Small intestine (tissue), 7 donors: ENCODE measurements at regions not wholly inside any gene's neighbourhood (a gene's known extent, or its start where the extent isn't known, plus 50 kb on each side); places are given as distances from the start of the nearest gene placed in this dataset.

Experiments
- DNase-seq, 2 donors: peaks; one replicate each; pipeline versions ENCODE4 v3.0.0 to v3.0.0-alpha.2; 2013
- FAIRE-seq: peaks from 2 replicates; lab custom pipeline; 2012; peaks lifted over from hg19 to GRCh38; lab: Jason Lieb, UNC
- H3K27ac ChIP-seq, 3 donors: one replicate each; pipeline ENCODE4 v1.5.1; 2013; ENCODE audit warnings: low read length in 2 of 3, mild to moderate bottlenecking in 2 of 3, control low read depth in 1 of 3, inconsistent platforms in 1 of 3, low read depth in 1 of 3, moderate library complexity in 1 of 3
- H3K27me3 ChIP-seq, 3 donors: one replicate each; pipeline ENCODE4 v1.6.1; 2013; ENCODE audit warnings: low read length in 3 of 3, inconsistent platforms in 1 of 3; ENCODE audit not compliant: control insufficient read depth in 3 of 3, insufficient read depth in 3 of 3
- H3K36me3 ChIP-seq, 3 donors: one replicate each; pipeline ENCODE4 v1.6.1; 2013; ENCODE audit warnings: low read length in 3 of 3, inconsistent platforms in 1 of 3, low read depth in 1 of 3, mild to moderate bottlenecking in 1 of 3, moderate library complexity in 1 of 3; ENCODE audit not compliant: control insufficient read depth in 3 of 3, insufficient read depth in 2 of 3
- H3K4me1 ChIP-seq, 3 donors: one replicate each; pipeline ENCODE4 v1.6.1; 2013; ENCODE audit warnings: low read length in 2 of 3, inconsistent platforms in 1 of 3, low read depth in 1 of 3, mild to moderate bottlenecking in 1 of 3, moderate library complexity in 1 of 3; ENCODE audit not compliant: control insufficient read depth in 3 of 3, insufficient read depth in 2 of 3
- H3K4me3 ChIP-seq, 3 donors: one replicate each; pipeline ENCODE4 v1.5.1; 2013; ENCODE audit warnings: low read length in 3 of 3, control low read depth in 1 of 3, inconsistent platforms in 1 of 3, low read depth in 1 of 3, mild to moderate bottlenecking in 1 of 3, moderate library complexity in 1 of 3
- H3K9me3 ChIP-seq, 2 donors: one replicate each; pipeline ENCODE4 v1.6.1; 2013; ENCODE audit warnings: low read depth in 1 of 2, low read length in 1 of 2; ENCODE audit not compliant: control insufficient read depth in 2 of 2, insufficient read depth in 1 of 2
- WGBS, 3 donors: extraction: QIAGEN DNeasy Blood & Tissue Kit; methylation state at CpG; one replicate each; pipeline ENCODE4 v1.1.7; 2013; 5-methylcytosine and 5-hydroxymethylcytosine counted together
- donor health status: healthy with polysubstance abuse.
- donor health status: control.
- donor health status: control.
- donor health status: Bipolar disorder and iron deficiency.
- donor health status: healthy.

- no peak for DNase-seq
- Histone ChIP-seq H3K27ac (no peak overlapping the region), H3K9me3 (peaks cover 0 to 3% of the 10 kb centered on the region in 2 donors), H3K4me1 (no peaks in the 10 kb centered on the region), H3K4me3 (no peak overlapping the region), H3K27me3 (no peaks in the 10 kb centered on the region), H3K36me3 (no peaks in the 10 kb centered on the region)
- FAIRE-seq: no peak
- WGBS, 3 donors: 66 to 85% (median 69%) methylated on average over 1 of the region's 1 CpG
Measured at GRCh38 chr6:66336176-66336575, 629.1 kb upstream of the EYS start.

DNA sequence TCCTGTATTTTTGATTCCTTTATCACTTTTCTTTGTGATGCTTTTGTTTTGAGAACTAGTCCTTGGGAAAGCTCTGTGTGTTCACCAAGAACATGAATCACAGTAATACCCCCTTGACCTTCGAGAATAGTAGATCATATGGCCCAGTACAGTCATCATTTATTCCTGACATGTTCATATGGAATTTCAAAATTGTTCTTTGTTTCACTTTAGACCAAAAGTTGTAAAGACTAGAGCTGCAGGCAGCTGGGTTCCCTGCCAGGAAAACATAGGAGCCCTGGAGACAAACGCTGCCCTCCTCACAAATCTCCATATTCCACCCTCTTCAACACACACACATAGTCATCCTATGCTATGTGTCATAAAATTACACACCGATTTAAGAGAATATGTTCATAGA is 621.2 kb upstream of the EYS start:
- Histone ChIP-seq H3K4me1 (no peaks in the 10 kb centered on the region), H3K27me3 (no peaks in the 10 kb centered on the region), H3K9me3 (peaks cover 2 to 3% of the 10 kb centered on the region in 2 donors), H3K27ac (no peak overlapping the region), H3K36me3 (no peaks in the 10 kb centered on the region), H3K4me3 (no peak overlapping the region)
- WGBS, 3 donors: 63 to 80% (median 73%) methylated on average over 3 of the region's 3 CpGs
- no peak for DNase-seq
- FAIRE-seq: no peak

- no peak overlapping the region for H3K4me3 ChIP-seq
- no peaks in the 10 kb centered on the region for H3K4me1 ChIP-seq
- FAIRE-seq: no peak
- peaks cover 2 to 3% of the 10 kb centered on the region in 2 donors for H3K9me3 ChIP-seq
- no peaks in the 10 kb centered on the region for H3K36me3 ChIP-seq
- DNase-seq: no peak
- H3K27ac ChIP-seq: no peak overlapping the region
- WGBS, 3 donors: 62 to 74% (median 70%) methylated on average over 3 of the region's 3 CpGs
- H3K27me3 ChIP-seq: no peaks in the 10 kb centered on the region
Measured at GRCh38 chr6:66326228-66326627, 619.2 kb upstream of the EYS start.

DNA sequence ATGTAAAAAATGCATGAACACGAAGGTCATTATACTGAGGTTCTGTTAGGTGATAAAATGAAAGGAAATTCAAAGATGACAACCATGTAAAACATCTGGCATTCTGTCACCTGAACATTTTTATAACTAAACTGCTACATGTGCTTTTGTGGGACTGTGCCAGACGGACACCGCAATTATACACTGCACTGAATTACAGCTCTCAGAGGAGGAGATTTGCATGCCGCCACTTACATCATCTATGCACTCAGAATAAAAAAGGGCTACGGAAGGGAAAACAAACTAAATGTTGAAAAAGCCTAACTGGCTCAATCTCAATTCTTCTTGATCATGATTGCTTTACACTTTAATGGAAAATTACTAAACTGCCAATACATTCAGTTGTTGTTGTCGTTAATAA is 614.0 kb upstream of the EYS start:
- H3K4me1 ChIP-seq: no peaks in the 10 kb centered on the region
- no peak for FAIRE-seq
- no peaks in the 10 kb centered on the region for H3K9me3 ChIP-seq
- no peak for DNase-seq
- 77 to 89% (median 80%) methylated on average over 6 of the region's 6 CpGs for WGBS, 3 donors
- no peaks in the 10 kb centered on the region for H3K36me3 ChIP-seq
- no peaks in the 10 kb centered on the region for H3K27me3 ChIP-seq
- H3K4me3 ChIP-seq: no peak overlapping the region
- H3K27ac ChIP-seq: no peak overlapping the region

- 90 to 91% (median 90%) methylated on average over 2 of the region's 2 CpGs for WGBS, 3 donors
Measured at GRCh38 chr6:66307490-66307889, 600.5 kb upstream of the EYS start.

GRCh38 chr6:66291905-66292304 is 584.9 kb upstream of the EYS start:
- Histone ChIP-seq H3K27me3 (no peaks in the 10 kb centered on the region), H3K36me3 (no peaks in the 10 kb centered on the region), H3K27ac (no peak overlapping the region), H3K9me3 (no peaks in the 10 kb centered on the region), H3K4me3 (no peak overlapping the region), H3K4me1 (no peaks in the 10 kb centered on the region)
- DNase-seq: no peak
- WGBS, 3 donors: 74 to 83% (median 74%) methylated on average over 4 of the region's 4 CpGs
- FAIRE-seq: no peak

More at GRCh38 chr6:66307490-66307889, 600.5 kb upstream of the EYS start:
- Histone ChIP-seq H3K27ac (no peak overlapping the region), H3K9me3 (peaks cover 0 to 13% of the 10 kb centered on the region in 2 donors), H3K4me1 (no peaks in the 10 kb centered on the region), H3K27me3 (no peaks in the 10 kb centered on the region), H3K36me3 (no peaks in the 10 kb centered on the region), H3K4me3 (no peak overlapping the region)
- FAIRE-seq (no peak), DNase-seq (no peak)

DNA sequence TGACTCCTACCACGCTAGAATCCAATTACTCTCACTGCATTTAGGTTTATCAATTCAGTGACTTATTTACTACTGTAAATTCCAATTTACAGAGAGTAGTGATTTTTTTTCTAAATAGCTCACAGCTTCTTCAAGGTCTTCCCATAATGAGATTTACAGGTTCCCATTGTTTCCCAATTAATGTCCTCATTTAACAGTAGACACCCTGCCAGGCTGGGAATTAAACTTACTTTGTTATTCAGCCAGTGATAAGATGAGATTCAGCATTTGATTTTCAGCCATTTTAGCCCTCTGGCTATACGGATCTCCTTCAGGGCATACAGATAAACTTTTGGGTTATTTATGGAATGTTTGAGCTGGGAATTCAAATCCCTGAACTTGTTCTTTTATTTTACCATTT is 582.9 kb upstream of the EYS start:
- no peaks in the 10 kb centered on the region for H3K36me3 ChIP-seq
- no peaks in the 10 kb centered on the region for H3K4me1 ChIP-seq
- DNase-seq (no peak), FAIRE-seq (no peak)
- H3K4me3 ChIP-seq: no peak overlapping the region
- H3K27me3 ChIP-seq: no peaks in the 10 kb centered on the region
- no peak overlapping the region for H3K27ac ChIP-seq
- 67 to 81% (median 72%) methylated on average over 2 of the region's 2 CpGs for WGBS, 3 donors
- H3K9me3 ChIP-seq: peaks cover 0 to 2% of the 10 kb centered on the region in 2 donors

DNA sequence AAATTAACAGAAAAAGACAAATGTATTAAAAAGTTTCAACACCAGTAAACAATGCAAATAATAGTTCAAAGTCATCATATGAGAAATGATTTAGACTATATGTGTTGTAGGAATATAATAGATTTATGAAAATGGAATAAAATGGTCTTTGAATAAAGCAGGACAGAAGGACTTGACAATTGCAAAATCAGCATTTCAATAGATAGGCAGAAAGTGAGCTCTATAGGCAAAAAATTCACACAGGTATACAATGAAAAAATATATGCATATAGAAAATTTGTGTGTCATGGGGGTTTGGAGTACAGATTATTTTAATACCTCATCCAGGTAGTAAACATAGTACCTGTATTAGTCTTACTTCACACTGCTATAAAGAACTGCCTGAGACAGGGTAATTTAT is 571.1 kb upstream of the EYS start:
- DNase-seq (no peak), FAIRE-seq (no peak)
- no peaks in the 10 kb centered on the region for H3K4me1 ChIP-seq
- H3K27ac ChIP-seq: no peak overlapping the region
- H3K9me3 ChIP-seq: peaks cover 2 to 3% of the 10 kb centered on the region in 2 donors
- H3K4me3 ChIP-seq: no peak overlapping the region
- no peaks in the 10 kb centered on the region for H3K36me3 ChIP-seq
- no peaks in the 10 kb centered on the region for H3K27me3 ChIP-seq

- H3K27ac ChIP-seq: no peak overlapping the region
- H3K9me3 ChIP-seq: peaks cover 2 to 3% of the 10 kb centered on the region in 2 donors
- H3K4me1 ChIP-seq: no peaks in the 10 kb centered on the region
- FAIRE-seq: no peak
- no peaks in the 10 kb centered on the region for H3K27me3 ChIP-seq
- H3K36me3 ChIP-seq: no peaks in the 10 kb centered on the region
- 76 to 95% (median 85%) methylated on average over 1 of the region's 1 CpG for WGBS, 3 donors
- H3K4me3 ChIP-seq: no peak overlapping the region
- DNase-seq: no peak
Measured at GRCh38 chr6:66277400-66277799, 570.4 kb upstream of the EYS start.
